Neural progenitor cell (in vitro differentiated cells): ENCODE measurements at regions not wholly inside any gene's neighbourhood (a gene's known extent, or its start where the extent isn't known, plus 50 kb on each side); places are given as distances from the start of the nearest gene placed in this dataset.

Source experiments
- CTCF ChIP-seq: fragments of 200-600 bp; sonication (generic); IDR thresholded peaks from 2 replicates; pipeline ENCODE4 v1.5.1; 2017; ENCODE audit warnings: antibody characterized with exemption, mild to moderate bottlenecking
- EZH2 ChIP-seq: fragments of 200-600 bp; sonication (generic); IDR thresholded peaks from 2 replicates; pipeline ENCODE4 v1.6.1; 2017; ENCODE audit warnings: antibody characterized with exemption, mild to moderate bottlenecking, moderate library complexity

- TF ChIP-seq CTCF (no peak), EZH2 (no peak)
Observed at GRCh38 chr5:91584352-91584751, 201.2 kb upstream of the ARRDC3 start.
